ENCODE measurements at regions not wholly inside any gene's neighbourhood (a gene's known extent, or its start where the extent isn't known, plus 50 kb on each side); places are given as distances from the start of the nearest gene placed in this dataset.
A peak's percentile ranks its signal among the peaks of the same experiment; 100 is the strongest.
"Not testable (repeated sequence)": the region's sequence is repeated elsewhere in the genome, so short reads cannot be mapped to it uniquely, and the experiment has no call there.

GRCh38 chr12:61574339-61574738 lies 685.9 kb upstream of the USP15 start:
- no peak for DNase-seq (ENCODE audit: low spot score)

GRCh38 chr12:61584943-61585342 lies 675.3 kb upstream of the USP15 start:
- no peak for DNase-seq (ENCODE audit: low spot score)

- DNase-seq (ENCODE audit: low spot score), result not testable (repeated sequence)
Measured at GRCh38 chr12:61590864-61591263, 669.3 kb upstream of the USP15 start.

- no peak for DNase-seq (ENCODE audit: low spot score)
Measured at GRCh38 chr12:61610143-61610542, 650.1 kb upstream of the USP15 start.

- no peak for DNase-seq (ENCODE audit: low spot score)
Measured at GRCh38 chr12:61629702-61630101, 630.5 kb upstream of the USP15 start.

GRCh38 chr12:61646639-61647038 lies 613.6 kb upstream of the USP15 start:
- DNase-seq (ENCODE audit: low spot score), result no peak

- no peak for DNase-seq (ENCODE audit: low spot score)
Measured at GRCh38 chr12:61647566-61647965, 612.6 kb upstream of the USP15 start.

GRCh38 chr12:61652265-61652664 lies 607.9 kb upstream of the USP15 start:
- no peak for DNase-seq (ENCODE audit: low spot score)

GRCh38 chr12:61654698-61655097 lies 605.5 kb upstream of the USP15 start:
- DNase-seq (ENCODE audit: low spot score), result no peak

- DNase-seq (ENCODE audit: low spot score), result no peak
Measured at GRCh38 chr12:61655241-61655640, 605.0 kb upstream of the USP15 start.

GRCh38 chr12:61667676-61668075 lies 592.5 kb upstream of the USP15 start:
- DNase-seq (ENCODE audit: low spot score), result no peak

GRCh38 chr12:61676520-61676919 lies 583.7 kb upstream of the USP15 start:
- no peak for DNase-seq (ENCODE audit: low spot score)

- peak; percentile 11 for DNase-seq (ENCODE audit: low spot score)
Measured at GRCh38 chr12:61687407-61687806, 572.8 kb upstream of the USP15 start.

GRCh38 chr12:61694214-61694613 lies 566.0 kb upstream of the USP15 start:
- no peak for DNase-seq (ENCODE audit: low spot score)

- DNase-seq (ENCODE audit: low spot score), result no peak
Measured at GRCh38 chr12:61701471-61701870, 558.7 kb upstream of the USP15 start.

GRCh38 chr12:61706783-61707182 lies 553.4 kb upstream of the USP15 start:
- no peak for DNase-seq (ENCODE audit: low spot score)

GRCh38 chr12:61713121-61713520 lies 547.1 kb upstream of the USP15 start:
- no peak for DNase-seq (ENCODE audit: low spot score)

GRCh38 chr12:61717986-61718385 lies 542.2 kb upstream of the USP15 start:
- DNase-seq (ENCODE audit: low spot score), result peak; percentile 12

- no peak for DNase-seq (ENCODE audit: low spot score)
Measured at GRCh38 chr12:61739925-61740324, 520.3 kb upstream of the USP15 start.

- no peak for DNase-seq (ENCODE audit: low spot score)
Measured at GRCh38 chr12:61750604-61751003, 509.6 kb upstream of the USP15 start.

GRCh38 chr12:61754214-61754613 lies 506.0 kb upstream of the USP15 start:
- DNase-seq (ENCODE audit: low spot score), result no peak

- no peak for DNase-seq (ENCODE audit: low spot score)
Measured at GRCh38 chr12:61757831-61758505, 502.2 kb upstream of the USP15 start.

- no peak for DNase-seq (ENCODE audit: low spot score)
Measured at GRCh38 chr12:61758661-61759060, 501.5 kb upstream of the USP15 start.

- no peak for DNase-seq (ENCODE audit: low spot score)
Measured at GRCh38 chr12:61765926-61766325, 494.3 kb upstream of the USP15 start.
